Neural cell (in vitro differentiated cells): ENCODE measurements at regions not wholly inside any gene's neighbourhood (a gene's known extent, or its start where the extent isn't known, plus 50 kb on each side); places are given as distances from the start of the nearest gene placed in this dataset.

ENCODE experiments used
- CTCF ChIP-seq: fragments of 450-650 bp; IDR thresholded peaks from 2 replicates; pipeline ENCODE4 v1.5.1; 2014; ENCODE audit warnings: antibody characterized with exemption, mild to moderate bottlenecking, moderate library complexity; ENCODE audit not compliant: poor library complexity, severe bottlenecking
- EZH2 ChIP-seq: fragments of 200-600, 300-800 bp; shearing (Covaris generic), sonication (generic); IDR thresholded peaks from 2 replicates; pipeline ENCODE4 v1.6.1; 2014; ENCODE audit warnings: antibody characterized with exemption, low read length, borderline replicate concordance, mild to moderate bottlenecking; ENCODE audit not compliant: insufficient read depth, poor library complexity, severe bottlenecking
- MXI1 ChIP-seq: fragments of 450-650 bp; conservative IDR thresholded peaks from 2 replicates; pipeline ENCODE4 v1.6.1; 2014; ENCODE audit warnings: antibody characterized with exemption, mild to moderate bottlenecking; ENCODE audit not compliant: poor library complexity, severe bottlenecking
- POLR2AphosphoS5 ChIP-seq: IDR thresholded peaks from 2 replicates; pipeline ENCODE4 v1.6.1; 2012
- RAD21 ChIP-seq: fragments of 450-650 bp; conservative IDR thresholded peaks from 2 replicates; pipeline ENCODE4 v1.6.1; 2014; ENCODE audit warnings: antibody characterized with exemption, mild to moderate bottlenecking, moderate library complexity
- TAF1 ChIP-seq: IDR thresholded peaks from 2 replicates; pipeline ENCODE4 v1.6.1; 2012; ENCODE audit warnings: low read depth

GRCh38 chr2:164252568-164253287 is 368.6 kb downstream of the GRB14 start:
- TF ChIP-seq MXI1 (no peak), CTCF (no peak), EZH2 (no peak), POLR2AphosphoS5 (no peak), TAF1 (no peak), RAD21 (no peak)
